ENCODE measurements at regions not wholly inside any gene's neighbourhood (a gene's known extent, or its start where the extent isn't known, plus 50 kb on each side); places are given as distances from the start of the nearest gene placed in this dataset.
"Not testable (repeated sequence)": the region's sequence is repeated elsewhere in the genome, so short reads cannot be mapped to it uniquely, and the experiment has no call there.

DNA sequence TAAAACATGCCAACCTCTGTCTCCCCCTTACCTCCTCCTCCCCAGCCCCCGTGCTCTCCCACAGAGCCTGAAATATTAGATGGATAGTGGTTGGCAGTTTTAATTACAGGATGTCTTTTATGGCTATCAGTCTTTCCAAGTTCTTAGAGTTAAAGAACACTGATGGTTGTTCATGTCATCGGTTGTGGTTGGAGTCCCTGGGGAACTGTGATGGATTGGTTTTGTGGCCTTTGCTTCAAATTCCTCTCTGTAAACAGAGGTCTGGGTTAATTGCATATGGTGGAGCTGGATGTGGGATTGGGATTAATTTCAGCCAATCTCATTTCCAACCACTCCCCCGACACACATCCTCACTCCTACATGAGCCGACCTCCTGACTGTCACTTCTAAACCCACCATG, 164.5 kb upstream of the PROK2 start:
- TF ChIP-seq POLR2A (IDR thresholded peaks at IDR 0.05; ENCODE audit: low read depth, low read length) (no peak), TAF1 (IDR thresholded peaks at IDR 0.05; ENCODE audit: low read depth, low read length) (no peak), SPI1 (IDR thresholded peaks at IDR 0.05; ENCODE audit: low read depth, low read length) (no peak), POLR2AphosphoS5 (IDR thresholded peaks at IDR 0.05; ENCODE audit: low read depth, low read length) (no peak), PAX5 (IDR thresholded peaks at IDR 0.05; ENCODE audit: insufficient read depth, low read length, severe bottlenecking) (no peak), POU2F2 (IDR thresholded peaks at IDR 0.05; ENCODE audit: low read depth, low read length) (no peak)
- FAIRE-seq: no peak
- DNase-seq (ENCODE audit: insufficient read length, low spot score): no peak

DNA sequence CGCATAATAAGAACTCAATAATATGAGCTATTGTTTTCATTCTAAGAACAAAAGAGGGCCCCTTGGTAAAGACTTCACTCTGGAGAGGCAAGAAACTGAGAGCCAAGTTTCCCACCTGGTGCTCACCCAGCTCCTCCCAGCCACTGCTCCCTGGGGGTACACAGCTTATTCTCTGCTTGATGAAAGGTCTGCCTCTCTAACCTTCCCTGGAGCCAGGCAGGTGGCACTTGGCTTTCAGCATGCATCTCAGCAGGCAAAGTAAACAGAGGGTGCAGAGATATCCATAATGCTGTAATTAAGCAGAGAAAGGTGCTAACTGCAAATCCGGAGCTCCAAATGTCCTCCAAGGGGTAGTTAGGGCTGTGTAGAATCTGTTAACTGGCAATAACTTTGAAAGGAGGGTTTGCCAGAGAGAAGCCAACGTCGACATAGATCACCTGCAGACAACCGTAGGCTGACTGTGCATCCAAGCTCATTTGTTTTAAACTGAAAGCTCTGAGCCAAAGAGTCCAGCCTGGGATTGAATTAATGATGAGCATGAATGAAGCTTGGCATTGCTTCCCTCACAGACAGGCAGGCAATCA, 159.6 kb upstream of the PROK2 start:
- no peak for DNase-seq (ENCODE audit: insufficient read length, low spot score)
- no peak for FAIRE-seq
- no peak for TF ChIP-seq POU2F2 (IDR thresholded peaks at IDR 0.05; ENCODE audit: low read depth, low read length)
- no peak for TF ChIP-seq POLR2AphosphoS5 (IDR thresholded peaks at IDR 0.05; ENCODE audit: low read depth, low read length)
- no peak for TF ChIP-seq PAX5 (IDR thresholded peaks at IDR 0.05; ENCODE audit: insufficient read depth, low read length, severe bottlenecking)
- no peak for TF ChIP-seq SPI1 (IDR thresholded peaks at IDR 0.05; ENCODE audit: low read depth, low read length)
- TF ChIP-seq TAF1 (IDR thresholded peaks at IDR 0.05; ENCODE audit: low read depth, low read length): no peak
- no peak for TF ChIP-seq POLR2A (IDR thresholded peaks at IDR 0.05; ENCODE audit: low read depth, low read length)

DNA sequence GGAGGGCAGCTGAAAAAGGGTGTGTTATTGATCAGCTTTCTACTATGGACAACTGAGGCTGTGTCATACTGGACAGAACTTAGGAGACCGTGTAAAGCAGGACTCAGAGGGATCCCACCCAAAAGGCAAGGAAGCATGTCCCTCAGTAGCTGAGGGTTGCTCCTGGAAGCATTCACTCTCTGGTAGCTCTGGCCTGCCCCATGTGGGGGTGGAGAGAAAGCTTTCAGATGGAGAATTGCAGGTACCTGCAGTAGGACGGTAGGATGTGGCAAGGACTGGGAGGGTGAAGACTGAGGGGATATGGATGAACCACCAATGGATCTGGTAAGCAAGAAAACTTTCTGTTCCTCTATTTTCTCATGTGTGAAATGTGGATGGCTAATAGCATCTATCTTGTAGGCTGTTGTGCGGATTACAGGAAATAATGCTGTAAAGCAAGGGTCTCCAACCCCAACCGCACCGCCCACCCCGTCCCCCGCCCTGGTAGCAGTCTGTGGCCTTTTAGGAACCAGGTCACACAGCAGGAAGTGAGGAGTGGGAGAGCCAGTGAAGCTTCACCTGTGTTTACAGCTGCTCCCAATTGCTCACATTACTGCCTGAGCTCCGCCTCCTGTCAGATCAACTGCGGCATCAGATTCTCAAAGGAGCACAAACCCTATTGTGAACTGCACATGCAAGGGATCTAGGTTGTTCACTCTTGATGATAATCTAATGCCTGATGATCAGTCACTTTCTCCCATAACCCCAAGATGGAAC, 157.7 kb upstream of the PROK2 start:
- FAIRE-seq (peak; percentile 26), DNase-seq (ENCODE audit: insufficient read length, low spot score) (no peak)
- TF ChIP-seq POU2F2 (IDR thresholded peaks at IDR 0.05; ENCODE audit: low read depth, low read length) (no peak), PAX5 (IDR thresholded peaks at IDR 0.05; ENCODE audit: insufficient read depth, low read length, severe bottlenecking) (no peak), SPI1 (IDR thresholded peaks at IDR 0.05; ENCODE audit: low read depth, low read length) (peak; percentile 48; the same call in 1 of the 2 replicates), TAF1 (IDR thresholded peaks at IDR 0.05; ENCODE audit: low read depth, low read length) (no peak), POLR2A (IDR thresholded peaks at IDR 0.05; ENCODE audit: low read depth, low read length) (no peak), POLR2AphosphoS5 (IDR thresholded peaks at IDR 0.05; ENCODE audit: low read depth, low read length) (no peak)

DNA sequence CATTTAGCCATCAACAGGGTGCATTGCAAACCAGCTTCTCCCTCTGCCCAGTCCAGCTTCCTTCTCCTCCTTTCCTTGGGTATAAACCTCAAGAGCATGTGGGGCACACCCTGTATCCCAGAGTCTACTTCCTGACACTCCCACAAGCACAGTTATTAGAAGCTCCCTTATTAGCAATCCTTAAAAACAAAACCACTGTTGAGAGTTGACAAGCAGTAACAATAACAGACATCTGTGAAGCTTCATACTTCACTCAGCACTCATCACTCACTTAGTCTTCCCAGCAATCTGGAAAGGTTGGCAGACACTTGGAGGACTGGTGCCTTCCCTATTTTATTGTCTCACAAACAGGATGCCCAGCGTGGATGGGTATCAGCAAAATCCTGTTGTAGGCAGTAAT, 155.5 kb upstream of the PROK2 start:
- TF ChIP-seq SPI1 (IDR thresholded peaks at IDR 0.05; ENCODE audit: low read depth, low read length) (no peak), POU2F2 (IDR thresholded peaks at IDR 0.05; ENCODE audit: low read depth, low read length) (no peak), POLR2A (IDR thresholded peaks at IDR 0.05; ENCODE audit: low read depth, low read length) (no peak), PAX5 (IDR thresholded peaks at IDR 0.05; ENCODE audit: insufficient read depth, low read length, severe bottlenecking) (no peak), POLR2AphosphoS5 (IDR thresholded peaks at IDR 0.05; ENCODE audit: low read depth, low read length) (no peak), TAF1 (IDR thresholded peaks at IDR 0.05; ENCODE audit: low read depth, low read length) (no peak)
- FAIRE-seq (no peak), DNase-seq (ENCODE audit: insufficient read length, low spot score) (no peak)

DNA sequence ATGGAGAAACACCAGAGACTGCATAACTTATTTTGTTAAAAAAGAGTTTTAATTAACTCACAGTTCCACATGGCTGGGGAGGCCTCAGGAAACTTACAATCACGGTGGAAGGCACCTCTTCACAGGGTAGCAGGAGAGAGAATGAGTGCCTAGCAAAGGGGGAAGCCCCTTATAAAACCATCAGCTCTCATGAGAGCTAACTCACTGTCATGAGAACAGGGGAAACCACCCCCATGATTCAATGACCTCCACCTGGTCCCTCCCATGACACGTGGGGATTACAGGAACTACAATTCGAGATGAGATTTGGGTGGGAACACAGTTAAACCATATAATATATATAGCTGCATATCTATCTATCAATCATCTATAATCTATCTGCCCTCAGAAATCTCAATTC, 153.1 kb upstream of the PROK2 start:
- FAIRE-seq; DNase-seq (ENCODE audit: insufficient read length, low spot score): not testable (repeated sequence)

DNA sequence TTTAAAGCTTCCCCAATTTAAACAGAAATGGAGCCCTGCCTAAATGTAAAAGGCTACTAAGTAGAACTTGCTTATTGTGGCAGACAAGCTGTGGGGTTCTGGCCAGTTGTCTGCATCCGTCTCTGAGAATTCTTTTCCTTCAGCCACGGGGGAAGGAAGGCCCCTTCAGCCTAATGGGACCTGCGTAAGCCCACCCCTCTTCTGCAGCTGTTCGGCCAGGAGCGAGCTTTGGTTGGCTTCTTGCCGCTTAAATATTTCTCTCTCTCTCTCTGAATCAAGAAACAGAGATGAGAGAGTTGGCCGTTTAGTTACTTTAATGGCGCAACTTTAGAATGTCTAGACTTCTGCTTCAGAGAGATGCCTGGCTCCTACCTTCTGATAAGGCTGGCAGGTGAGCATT, 151.7 kb upstream of the PROK2 start:
- TF ChIP-seq POLR2AphosphoS5 (IDR thresholded peaks at IDR 0.05; ENCODE audit: low read depth, low read length) (no peak), POU2F2 (IDR thresholded peaks at IDR 0.05; ENCODE audit: low read depth, low read length) (no peak), PAX5 (IDR thresholded peaks at IDR 0.05; ENCODE audit: insufficient read depth, low read length, severe bottlenecking) (no peak), SPI1 (IDR thresholded peaks at IDR 0.05; ENCODE audit: low read depth, low read length) (no peak), POLR2A (IDR thresholded peaks at IDR 0.05; ENCODE audit: low read depth, low read length) (no peak), TAF1 (IDR thresholded peaks at IDR 0.05; ENCODE audit: low read depth, low read length) (no peak)
- FAIRE-seq (no peak), DNase-seq (ENCODE audit: insufficient read length, low spot score) (no peak)

DNA sequence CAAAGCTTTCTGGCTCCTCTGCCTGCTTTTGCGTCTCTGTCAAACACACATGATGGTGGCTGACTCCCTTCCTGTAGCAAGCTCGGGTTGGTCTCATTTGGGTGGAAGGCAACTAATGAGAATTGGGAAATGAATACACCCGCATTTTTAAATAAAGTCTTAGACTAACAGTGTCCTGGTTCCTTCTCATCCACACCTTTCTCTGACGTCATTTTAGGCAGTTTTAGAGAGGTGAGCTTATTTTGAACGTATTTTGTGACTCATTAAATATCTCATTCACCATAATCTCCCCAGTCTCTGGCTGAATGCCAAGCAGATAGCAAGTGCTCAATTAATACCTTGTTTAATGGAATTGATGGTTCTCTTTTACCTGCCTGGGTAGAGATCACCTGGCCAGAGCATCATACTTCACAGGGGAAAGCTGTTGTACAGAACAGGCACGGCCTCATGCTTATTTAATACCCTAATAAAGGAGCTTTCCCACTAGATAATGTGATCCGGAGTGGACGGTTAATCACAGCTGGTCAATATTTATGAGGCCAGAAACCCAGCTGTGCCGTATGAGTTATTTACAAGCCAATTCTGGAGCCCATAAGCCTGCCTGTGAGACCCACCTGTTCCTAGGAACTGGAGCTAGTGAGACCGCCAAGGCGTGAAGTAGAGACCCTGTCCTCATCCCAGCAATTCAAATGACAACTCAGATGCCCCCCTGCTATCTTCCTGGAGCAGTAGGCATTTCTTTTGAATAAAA, 149.7 kb upstream of the PROK2 start:
- FAIRE-seq (peak; percentile 33), DNase-seq (ENCODE audit: insufficient read length, low spot score) (no peak)
- no peak for TF ChIP-seq PAX5 (IDR thresholded peaks at IDR 0.05; ENCODE audit: insufficient read depth, low read length, severe bottlenecking)
- TF ChIP-seq POLR2AphosphoS5 (IDR thresholded peaks at IDR 0.05; ENCODE audit: low read depth, low read length): no peak
- no peak for TF ChIP-seq POLR2A (IDR thresholded peaks at IDR 0.05; ENCODE audit: low read depth, low read length)
- TF ChIP-seq SPI1 (IDR thresholded peaks at IDR 0.05; ENCODE audit: low read depth, low read length): no peak
- TF ChIP-seq POU2F2 (IDR thresholded peaks at IDR 0.05; ENCODE audit: low read depth, low read length): no peak

DNA sequence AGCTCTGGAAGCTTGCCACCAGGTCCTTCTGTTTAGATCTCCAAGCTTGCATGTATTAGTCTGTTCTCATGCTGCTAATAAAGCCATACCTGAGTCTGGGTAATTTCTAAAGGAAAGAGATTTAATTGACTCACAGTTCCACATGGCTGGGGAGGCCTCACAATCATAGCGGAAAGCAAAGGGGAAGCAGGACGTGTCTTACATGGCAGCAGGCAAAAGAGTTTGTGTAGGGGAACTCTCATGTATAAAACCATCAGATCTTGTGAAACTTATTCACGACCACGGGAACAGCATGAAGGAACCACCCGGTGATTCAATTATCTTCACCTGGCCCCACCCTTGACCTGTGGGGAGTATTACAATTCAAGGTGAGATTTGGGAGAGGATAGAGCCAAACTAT, 147.0 kb upstream of the PROK2 start:
- FAIRE-seq (peak; percentile 9), DNase-seq (ENCODE audit: insufficient read length, low spot score) (no peak)
- TF ChIP-seq TAF1 (IDR thresholded peaks at IDR 0.05; ENCODE audit: low read depth, low read length): no peak
- 0 out of 2 replicates have a peak, but pooled peaks have one; percentile 40 for TF ChIP-seq SPI1 (IDR thresholded peaks at IDR 0.05; ENCODE audit: low read depth, low read length)
- TF ChIP-seq POLR2AphosphoS5 (IDR thresholded peaks at IDR 0.05; ENCODE audit: low read depth, low read length): no peak
- no peak for TF ChIP-seq POU2F2 (IDR thresholded peaks at IDR 0.05; ENCODE audit: low read depth, low read length)

DNA sequence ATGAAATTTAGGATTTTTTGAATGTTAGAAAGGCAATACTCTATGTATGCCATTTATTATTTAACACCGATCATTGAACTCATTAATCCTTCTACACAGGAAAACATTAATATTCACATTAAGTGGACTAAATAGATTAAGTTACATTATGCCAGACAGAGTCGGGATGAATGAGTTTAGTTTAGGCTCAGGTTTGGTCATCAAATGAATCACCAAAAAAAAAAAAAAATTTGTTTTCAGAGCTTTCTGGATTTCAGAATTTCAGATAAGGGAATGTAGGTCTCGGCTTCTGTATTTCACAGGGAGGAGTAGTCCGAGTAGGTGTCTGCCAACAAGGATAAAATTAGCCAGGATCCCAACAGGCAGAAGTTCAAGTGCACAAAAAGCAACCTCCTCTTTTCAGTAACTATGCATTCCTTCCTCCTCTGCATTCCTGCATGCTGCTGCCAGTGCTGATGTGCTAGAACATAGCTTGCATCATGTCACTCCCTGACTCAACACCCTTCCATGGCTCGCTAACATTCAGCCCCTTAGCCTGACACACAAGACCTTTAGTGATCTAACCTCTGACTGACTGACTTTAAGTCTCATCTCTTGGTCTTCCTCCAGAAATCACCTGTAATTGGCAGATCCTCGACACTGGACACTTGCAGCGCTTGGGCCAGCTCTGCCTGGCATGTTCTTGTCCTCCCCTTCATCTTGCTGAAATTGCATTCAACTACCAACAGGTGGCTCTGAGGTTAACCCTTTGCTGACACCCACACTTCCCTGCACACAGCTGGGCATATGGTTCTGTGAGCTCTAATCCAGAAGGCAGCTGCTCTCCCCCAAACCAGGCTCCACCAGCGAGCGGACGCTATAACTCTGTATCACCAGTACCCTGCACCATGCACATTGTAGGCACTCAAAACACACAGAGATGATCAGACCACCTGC, 145.4 kb upstream of the PROK2 start:
- peak; percentile 90 for FAIRE-seq
- DNase-seq (ENCODE audit: insufficient read length, low spot score): peak; percentile 33
- TF ChIP-seq SPI1 (IDR thresholded peaks at IDR 0.05; ENCODE audit: low read depth, low read length): no peak
- TF ChIP-seq TAF1 (IDR thresholded peaks at IDR 0.05; ENCODE audit: low read depth, low read length): no peak
- TF ChIP-seq POLR2AphosphoS5 (IDR thresholded peaks at IDR 0.05; ENCODE audit: low read depth, low read length): no peak
- no peak for TF ChIP-seq POU2F2 (IDR thresholded peaks at IDR 0.05; ENCODE audit: low read depth, low read length)
- no peak for TF ChIP-seq POLR2A (IDR thresholded peaks at IDR 0.05; ENCODE audit: low read depth, low read length)
- no peak for TF ChIP-seq PAX5 (IDR thresholded peaks at IDR 0.05; ENCODE audit: insufficient read depth, low read length, severe bottlenecking)

Measured in GM12891 (cell line).